ENCODE measurements at regions not wholly inside any gene's neighbourhood (a gene's known extent, or its start where the extent isn't known, plus 50 kb on each side); places are given as distances from the start of the nearest gene placed in this dataset.
"Not testable (repeated sequence)": the region's sequence is repeated elsewhere in the genome, so short reads cannot be mapped to it uniquely, and the experiment has no call there.

GRCh38 chr2:187875261-187876141 lies 321.3 kb upstream of the TFPI start:
- no peak for DNase-seq

GRCh38 chr2:187876554-187876953 lies 322.3 kb upstream of the TFPI start:
- no peak for DNase-seq

- DNase-seq = no peak
Measured at GRCh38 chr2:187877391-187877790, 323.2 kb upstream of the TFPI start.

GRCh38 chr2:187878112-187878511 lies 323.9 kb upstream of the TFPI start:
- no peak for DNase-seq

DNA sequence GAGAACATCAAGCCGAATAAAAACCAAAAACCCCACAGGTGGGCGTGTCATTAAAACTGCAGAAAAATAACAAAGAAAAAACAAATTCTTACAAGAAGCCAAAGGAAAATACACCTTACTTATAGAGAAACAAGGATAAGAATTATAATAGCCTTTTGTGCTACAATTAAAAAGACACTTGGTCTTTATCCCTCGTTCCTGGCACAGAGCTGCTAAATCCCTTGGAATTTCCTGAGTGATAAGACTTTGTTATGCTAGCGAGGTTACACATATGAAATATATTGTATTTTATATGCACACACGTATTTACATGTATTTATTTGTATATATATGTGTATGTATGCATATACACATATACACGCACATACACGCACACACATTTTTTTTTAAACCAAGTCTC lies 325.3 kb upstream of the TFPI start:
- no peak for DNase-seq

DNA sequence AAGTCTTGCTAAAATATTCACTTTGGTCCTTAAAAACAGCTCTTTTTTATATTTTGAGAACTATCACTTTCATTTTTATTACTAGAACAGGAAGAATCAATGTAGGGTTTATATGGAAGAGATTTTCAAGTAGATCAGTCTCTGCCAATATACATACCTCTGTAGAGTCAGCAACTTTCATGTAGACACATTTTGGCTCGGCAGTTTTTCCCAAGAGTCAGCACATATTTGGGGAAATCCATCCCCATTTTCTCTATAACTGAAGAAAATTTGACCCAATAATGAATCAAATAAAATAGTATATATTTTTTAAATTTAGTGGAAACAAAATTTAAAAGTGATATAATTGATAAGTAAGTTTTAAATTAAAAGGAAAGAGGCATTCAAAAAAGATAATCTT lies 329.8 kb upstream of the TFPI start:
- no peak for DNase-seq

DNA sequence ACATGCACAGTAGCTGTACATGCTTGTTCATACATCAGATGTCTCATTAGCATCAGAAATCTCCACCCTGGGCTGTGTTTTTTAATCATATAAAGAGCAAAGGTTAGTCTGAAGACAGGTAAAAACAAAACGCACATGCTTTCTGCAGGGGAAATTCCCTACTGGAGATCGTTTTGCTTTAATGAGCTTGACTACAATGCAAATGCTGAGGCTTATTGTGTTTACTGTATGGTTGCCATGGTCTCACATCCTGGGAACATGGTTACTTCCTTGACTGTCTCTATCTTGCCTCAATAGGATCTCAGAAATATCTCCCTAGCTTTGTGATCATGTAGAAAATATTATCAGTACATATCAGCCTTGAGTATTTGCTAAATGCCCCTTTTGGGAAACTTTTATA lies 336.5 kb upstream of the TFPI start:
- DNase-seq = peak; percentile 1

DNA sequence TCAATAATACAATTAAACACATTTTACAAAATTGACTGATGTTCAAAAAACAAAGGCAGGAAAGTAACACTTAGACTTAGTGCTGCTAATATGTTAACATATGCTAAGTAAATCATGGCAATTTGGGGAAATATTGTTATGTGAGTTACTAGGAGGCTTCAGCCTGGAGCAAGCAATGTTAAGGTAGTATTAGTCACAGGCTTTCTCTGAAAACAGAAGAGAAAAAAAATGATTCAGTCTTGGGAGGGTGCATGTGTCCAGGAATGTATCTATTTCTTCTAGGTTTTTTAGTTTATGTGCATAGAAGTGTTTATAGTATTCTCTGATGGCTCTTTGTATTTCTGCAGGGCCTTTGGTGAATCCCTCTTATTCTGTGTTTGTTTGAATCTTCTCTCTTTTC lies 345.8 kb upstream of the TFPI start:
- peak; percentile 25 for DNase-seq

- no peak for DNase-seq
Measured at GRCh38 chr2:187906021-187906420, 351.8 kb upstream of the TFPI start.

GRCh38 chr2:187910922-187911321 lies 356.7 kb upstream of the TFPI start:
- DNase-seq = not testable (repeated sequence)

DNA sequence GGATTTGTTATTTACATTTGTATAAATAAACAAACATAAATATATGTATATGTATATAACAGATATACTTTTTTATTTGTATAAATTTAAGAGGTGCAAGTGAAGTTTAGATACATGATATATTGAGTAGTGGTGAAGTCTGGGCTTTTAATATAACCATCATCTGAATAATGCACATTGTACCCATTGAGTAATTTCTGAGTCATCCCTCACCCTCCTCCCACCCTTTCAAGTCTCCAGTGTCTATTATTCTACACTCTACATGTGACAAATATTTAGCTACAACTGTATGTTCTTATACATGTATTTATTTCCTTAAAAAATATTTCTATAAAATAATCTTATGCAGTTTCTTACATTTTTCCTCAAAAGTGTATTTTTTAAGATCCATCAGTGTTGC lies 358.7 kb upstream of the TFPI start:
- no peak for DNase-seq

DNA sequence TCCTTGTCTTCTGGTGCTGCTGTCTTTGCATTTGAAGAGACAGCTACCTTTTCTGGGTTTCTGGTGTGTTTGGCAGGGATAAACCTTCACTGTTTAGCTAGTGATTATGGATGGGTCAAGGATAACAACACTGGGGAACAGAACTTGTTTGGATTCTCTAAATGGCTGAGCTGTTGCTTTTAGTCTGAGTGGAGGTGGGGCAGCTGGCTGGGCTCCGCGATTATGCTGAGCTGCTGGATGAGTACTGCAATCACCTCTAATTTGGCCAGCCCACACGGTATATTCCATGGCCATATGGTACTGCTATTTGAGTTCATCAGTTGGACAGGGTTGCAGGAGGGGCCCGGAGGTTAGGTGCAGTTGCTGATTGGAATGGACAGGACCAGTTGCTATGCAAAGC lies 361.6 kb upstream of the TFPI start:
- DNase-seq = no peak

GRCh38 chr2:187916799-187917198 lies 362.6 kb upstream of the TFPI start:
- DNase-seq = no peak

DNA sequence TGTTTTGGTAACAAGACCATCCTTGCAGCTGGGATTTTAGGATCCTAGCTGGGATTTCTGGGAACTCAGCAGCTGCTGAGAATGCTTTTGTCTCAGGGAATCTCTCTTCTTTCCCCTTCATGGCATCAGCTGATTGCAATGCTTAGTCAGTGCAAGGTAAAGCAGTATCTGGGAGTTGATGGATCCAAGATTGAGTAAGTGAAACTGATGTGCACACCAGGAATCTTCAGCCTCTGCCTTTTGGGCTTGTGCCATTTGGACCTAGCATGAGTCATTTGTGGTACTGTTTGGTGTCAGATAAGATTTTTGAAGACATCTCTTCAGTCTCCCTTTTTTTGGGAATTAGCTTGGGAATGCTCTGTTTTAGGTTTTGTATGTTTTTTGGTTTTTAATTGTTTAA lies 363.3 kb upstream of the TFPI start:
- peak; percentile 24 for DNase-seq

GRCh38 chr2:187918996-187919821 lies 365.0 kb upstream of the TFPI start:
- DNase-seq = no peak

GRCh38 chr2:187920511-187920910 lies 366.3 kb upstream of the TFPI start:
- no peak for DNase-seq

DNA sequence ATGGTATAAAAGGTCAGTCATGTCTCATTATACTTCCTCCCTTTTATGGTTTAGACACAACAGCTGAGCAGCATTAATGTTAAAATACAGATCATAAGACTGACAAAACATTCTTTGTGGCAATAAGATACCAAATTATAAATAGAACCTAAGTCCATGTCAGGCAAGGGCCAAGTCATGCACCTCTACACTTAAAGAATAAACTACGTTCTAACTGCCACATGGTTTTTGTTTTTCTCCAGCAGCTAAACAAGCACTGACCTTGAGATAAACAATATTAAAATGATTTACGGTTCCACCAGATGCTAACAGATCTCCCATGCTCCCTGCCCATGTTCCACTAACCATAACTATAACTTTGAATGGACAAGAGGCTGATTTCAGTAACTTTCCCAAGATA lies 368.6 kb upstream of the TFPI start:
- no peak for DNase-seq

DNA sequence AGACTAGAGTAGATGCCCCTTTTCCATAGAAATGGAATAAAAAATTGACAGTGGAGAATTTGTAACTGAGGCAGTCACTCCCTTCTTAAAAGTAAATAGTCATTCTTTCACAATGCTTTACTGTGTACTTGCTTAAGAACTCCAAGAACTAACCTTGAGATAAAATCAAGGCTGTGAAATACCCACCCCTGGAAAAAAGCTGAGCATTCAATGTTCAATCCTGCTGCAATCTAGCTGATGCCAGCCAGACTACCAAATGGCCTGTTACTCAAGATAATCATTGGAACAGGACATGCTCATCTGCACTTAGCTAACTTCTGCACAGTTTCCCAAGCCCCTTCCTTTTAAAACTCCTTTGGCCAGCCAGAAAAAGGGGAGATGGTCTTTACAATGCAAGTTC lies 367.4 kb upstream of the GULP1 start:
- no peak for DNase-seq

DNA sequence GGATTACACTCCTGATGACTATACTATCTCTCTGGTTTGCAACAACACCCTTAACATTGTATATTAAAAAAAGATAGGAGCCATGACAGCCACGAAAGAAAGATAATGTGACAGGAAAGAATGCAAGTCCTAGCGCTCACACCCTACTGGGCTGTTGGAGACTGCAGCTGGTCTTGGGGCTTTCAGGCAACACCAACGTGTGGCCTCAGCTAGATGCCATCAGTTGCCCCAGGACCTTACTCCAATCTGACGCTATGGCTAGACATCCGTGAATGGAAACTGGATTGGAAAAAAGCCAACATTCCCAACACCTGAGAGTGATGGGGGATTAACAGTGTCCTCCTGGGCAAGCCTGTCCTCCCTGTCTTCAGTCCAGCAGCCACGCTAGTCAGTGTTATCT lies 357.4 kb upstream of the GULP1 start:
- no peak for DNase-seq

DNA sequence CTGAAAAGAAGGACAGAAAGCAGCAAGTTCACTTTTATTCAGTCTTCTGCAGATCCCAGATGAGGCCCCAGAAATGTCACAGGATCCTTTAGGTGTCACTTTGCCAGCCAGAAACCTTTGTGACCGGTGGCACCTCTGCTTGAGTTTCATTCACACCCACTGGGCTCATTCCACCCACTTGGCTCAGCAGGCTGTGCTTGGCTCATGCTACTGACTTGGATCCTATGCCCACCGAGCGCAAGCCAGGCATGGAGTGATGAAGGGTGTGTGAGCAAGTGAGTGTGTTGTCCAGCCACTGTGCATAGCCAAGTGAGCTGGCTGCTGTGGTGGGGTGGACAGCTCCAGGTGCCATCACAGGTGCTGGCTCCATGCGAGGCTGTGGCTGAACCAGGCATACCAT lies 357.0 kb upstream of the GULP1 start:
- DNase-seq = no peak

DNA sequence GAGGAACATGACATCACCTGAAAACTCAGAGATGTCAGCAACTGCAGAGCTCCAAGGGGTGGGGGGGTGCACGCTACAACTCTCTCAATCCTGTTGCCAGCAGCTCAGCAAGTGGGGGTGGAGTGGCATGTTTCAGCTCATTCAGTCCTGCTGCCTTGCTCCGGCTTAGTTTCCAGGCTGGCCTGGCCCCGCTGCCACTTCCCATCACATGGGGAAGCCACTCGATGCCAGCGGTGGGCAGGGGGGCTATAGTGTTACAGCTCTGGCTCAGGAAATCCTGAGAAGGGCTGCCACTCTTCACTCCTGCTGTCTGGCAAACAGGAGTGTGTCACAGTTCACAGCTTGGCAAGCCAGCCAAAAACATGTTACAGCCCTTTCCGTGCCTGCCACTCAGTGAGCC lies 356.5 kb upstream of the GULP1 start:
- no peak for DNase-seq

GRCh38 chr2:187936228-187936627 lies 355.4 kb upstream of the GULP1 start:
- DNase-seq = no peak

- no peak for DNase-seq
Measured at GRCh38 chr2:187939180-187939579, 352.5 kb upstream of the GULP1 start.

GRCh38 chr2:187942876-187943275 lies 348.8 kb upstream of the GULP1 start:
- DNase-seq = no peak

All from kidney glomerular epithelial cell (primary cell).